NT2/D1 (cell line): ENCODE measurements at regions not wholly inside any gene's neighbourhood (a gene's known extent, or its start where the extent isn't known, plus 50 kb on each side); places are given as distances from the start of the nearest gene placed in this dataset.

ENCODE experiments used
- SUZ12 ChIP-seq: IDR thresholded peaks from 2 replicates; pipeline ENCODE4 v1.6.1; 2011; ENCODE audit not compliant: insufficient read length, insufficient read depth; ENCODE audit errors: extremely low read depth
- YY1 ChIP-seq: IDR thresholded peaks from 2 replicates; pipeline ENCODE4 v1.6.1; 2011; ENCODE audit not compliant: insufficient read length, insufficient read depth
- ZNF274 ChIP-seq: IDR thresholded peaks from 2 replicates; pipeline ENCODE4 v1.6.1; 2011; ENCODE audit warnings: mild to moderate bottlenecking, low read depth, low read length

DNA sequence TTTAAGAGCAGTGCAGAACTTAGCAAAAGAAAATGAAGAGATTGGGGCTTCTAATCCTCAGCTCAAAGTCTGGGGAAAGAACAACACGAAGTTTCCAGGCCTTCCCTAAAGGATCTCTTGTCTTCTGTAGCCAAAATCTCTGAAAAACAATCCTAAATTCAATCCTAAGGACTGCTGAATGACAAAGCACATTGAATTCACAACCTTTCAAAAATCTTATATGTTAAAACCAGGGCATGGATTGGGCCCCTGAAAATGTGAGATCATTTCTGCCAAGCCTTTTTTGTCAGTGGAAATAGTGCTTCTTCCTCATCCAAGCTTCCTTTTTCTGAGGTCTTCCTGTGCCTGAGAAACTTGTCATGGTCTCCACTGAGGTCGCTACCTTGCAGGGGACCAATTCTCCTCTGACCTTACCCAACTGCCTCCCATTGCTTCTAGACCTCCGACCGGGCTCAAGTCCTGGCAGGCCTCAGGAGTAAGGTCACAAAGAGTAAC lies 126.2 kb upstream of the ARID1B start:
- TF ChIP-seq SUZ12 (no peak), YY1 (no peak), ZNF274 (no peak)
